GM12875 (cell line): ENCODE measurements at regions not wholly inside any gene's neighbourhood (a gene's known extent, or its start where the extent isn't known, plus 50 kb on each side); places are given as distances from the start of the nearest gene placed in this dataset.

Experiments
- H3K4me3 ChIP-seq: one replicate; pipeline ENCODE4 v1.5.1; 2011; ENCODE audit warnings: low read depth, low read length, control low read depth
- TF ChIP-seq, protein P1 (sequence below): IDR thresholded peaks from 2 replicates; pipeline ENCODE4 v1.5.1; 2011; ENCODE audit warnings: low read depth, mild to moderate bottlenecking, control low read depth, inconsistent platforms, low read length, moderate library complexity, borderline replicate concordance; ENCODE audit not compliant: insufficient read depth

GRCh38 chr5:125384071-125384470 lies 637.6 kb upstream of the ZNF608 start:
- TF ChIP-seq, protein P1, sequence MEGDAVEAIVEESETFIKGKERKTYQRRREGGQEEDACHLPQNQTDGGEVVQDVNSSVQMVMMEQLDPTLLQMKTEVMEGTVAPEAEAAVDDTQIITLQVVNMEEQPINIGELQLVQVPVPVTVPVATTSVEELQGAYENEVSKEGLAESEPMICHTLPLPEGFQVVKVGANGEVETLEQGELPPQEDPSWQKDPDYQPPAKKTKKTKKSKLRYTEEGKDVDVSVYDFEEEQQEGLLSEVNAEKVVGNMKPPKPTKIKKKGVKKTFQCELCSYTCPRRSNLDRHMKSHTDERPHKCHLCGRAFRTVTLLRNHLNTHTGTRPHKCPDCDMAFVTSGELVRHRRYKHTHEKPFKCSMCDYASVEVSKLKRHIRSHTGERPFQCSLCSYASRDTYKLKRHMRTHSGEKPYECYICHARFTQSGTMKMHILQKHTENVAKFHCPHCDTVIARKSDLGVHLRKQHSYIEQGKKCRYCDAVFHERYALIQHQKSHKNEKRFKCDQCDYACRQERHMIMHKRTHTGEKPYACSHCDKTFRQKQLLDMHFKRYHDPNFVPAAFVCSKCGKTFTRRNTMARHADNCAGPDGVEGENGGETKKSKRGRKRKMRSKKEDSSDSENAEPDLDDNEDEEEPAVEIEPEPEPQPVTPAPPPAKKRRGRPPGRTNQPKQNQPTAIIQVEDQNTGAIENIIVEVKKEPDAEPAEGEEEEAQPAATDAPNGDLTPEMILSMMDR, result no peak
- no peak overlapping the region for H3K4me3 ChIP-seq

GRCh38 chr5:125390326-125390725 lies 643.9 kb upstream of the ZNF608 start:
- TF ChIP-seq, protein P1, result no peak
- H3K4me3 ChIP-seq, result no peak overlapping the region

- no peak overlapping the region for H3K4me3 ChIP-seq
- TF ChIP-seq, protein P1, result no peak
Observed at GRCh38 chr5:125393221-125393815, 646.9 kb upstream of the ZNF608 start.

DNA sequence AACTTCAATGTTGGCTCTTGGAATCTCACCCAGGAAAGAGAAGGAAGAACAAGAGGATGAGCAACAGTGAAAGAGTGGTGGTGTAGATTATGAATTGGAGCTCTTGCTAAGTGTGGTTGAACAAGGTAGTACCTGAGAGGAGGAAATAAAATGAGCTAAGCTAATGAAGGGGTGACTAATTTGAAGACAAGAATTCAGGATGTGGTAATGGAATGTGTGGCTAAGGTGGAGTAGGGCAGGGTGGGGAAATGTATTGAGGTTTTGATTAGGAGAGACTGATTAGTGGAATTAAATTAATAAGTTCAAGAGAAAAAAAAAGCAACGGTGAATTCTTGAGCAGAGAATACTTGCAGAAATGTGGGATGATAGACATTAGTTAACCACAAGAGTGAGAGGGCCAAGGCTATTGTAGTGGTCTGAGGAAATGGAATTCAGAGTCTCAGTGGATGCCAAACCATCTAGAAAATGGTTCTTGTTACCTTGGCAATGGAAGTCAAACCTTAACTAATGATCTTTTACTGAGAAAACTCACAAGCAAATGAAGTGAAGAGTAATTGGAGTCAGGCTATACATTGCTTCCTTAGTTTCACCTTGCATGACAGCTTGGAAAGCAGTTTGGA lies 648.3 kb upstream of the ZNF608 start:
- no peak overlapping the region for H3K4me3 ChIP-seq
- TF ChIP-seq, protein P1, result no peak

DNA sequence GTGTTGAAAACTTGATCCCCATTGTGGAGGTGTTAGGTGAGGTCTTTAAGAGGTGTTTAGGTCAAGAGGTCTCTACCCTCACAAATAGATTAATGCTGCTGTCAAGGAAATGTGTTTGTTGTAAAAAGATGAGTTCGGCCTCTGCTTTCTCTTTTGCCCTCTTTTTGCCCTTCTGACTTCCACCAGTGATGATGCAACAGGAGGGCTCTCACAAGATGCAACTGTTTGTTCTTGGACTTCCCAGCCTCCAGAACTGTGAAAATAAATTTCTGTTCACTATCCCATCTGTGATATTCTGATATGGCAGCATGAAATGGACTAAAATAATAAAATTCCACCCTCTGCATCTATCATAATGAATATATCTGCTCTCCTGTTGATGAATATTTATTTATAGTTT lies 650.0 kb upstream of the ZNF608 start:
- TF ChIP-seq, protein P1, result no peak
- no peak overlapping the region for H3K4me3 ChIP-seq

DNA sequence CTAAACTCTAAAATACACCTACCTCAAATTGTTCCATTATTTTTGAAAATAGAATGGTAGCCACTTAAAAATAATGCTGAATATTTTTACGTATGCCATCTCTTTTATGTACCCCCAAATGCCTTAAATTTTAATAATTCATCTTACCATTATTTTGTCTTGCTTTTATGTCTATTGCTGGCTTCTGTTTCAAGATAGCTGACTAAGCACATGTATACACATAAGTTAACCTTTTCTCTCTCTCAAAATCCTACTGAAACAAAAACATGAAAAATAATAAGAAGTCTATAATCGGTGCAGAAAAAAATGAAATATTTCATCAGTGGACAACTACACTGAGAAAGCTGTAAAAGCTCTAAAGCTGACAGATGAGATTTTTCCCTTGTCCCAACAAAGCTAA lies 652.0 kb upstream of the ZNF608 start:
- no peak overlapping the region for H3K4me3 ChIP-seq
- TF ChIP-seq, protein P1, result no peak

- H3K4me3 ChIP-seq, result no peak overlapping the region
- TF ChIP-seq, protein P1, result no peak
Observed at GRCh38 chr5:125399885-125400284, 653.4 kb upstream of the ZNF608 start.
